GM21786 (cell line): ENCODE measurements at regions not wholly inside any gene's neighbourhood (a gene's known extent, or its start where the extent isn't known, plus 50 kb on each side); places are given as distances from the start of the nearest gene placed in this dataset.
A peak's percentile ranks its signal among the peaks of the same experiment; 100 is the strongest.
"Not testable (repeated sequence)": the region's sequence is repeated elsewhere in the genome, so short reads cannot be mapped to it uniquely, and the experiment has no call there.

ENCODE experiments used
- ATAC-seq: cut with Tn5 transposase; IDR thresholded peaks from one replicate; pipeline ENCODE4 v1.9.1; 2021; ENCODE audit not compliant: unreplicated experiment

GRCh38 chr14:101634202-101634849 lies 73.0 kb downstream of the DIO3 start:
- no peak for ATAC-seq

DNA sequence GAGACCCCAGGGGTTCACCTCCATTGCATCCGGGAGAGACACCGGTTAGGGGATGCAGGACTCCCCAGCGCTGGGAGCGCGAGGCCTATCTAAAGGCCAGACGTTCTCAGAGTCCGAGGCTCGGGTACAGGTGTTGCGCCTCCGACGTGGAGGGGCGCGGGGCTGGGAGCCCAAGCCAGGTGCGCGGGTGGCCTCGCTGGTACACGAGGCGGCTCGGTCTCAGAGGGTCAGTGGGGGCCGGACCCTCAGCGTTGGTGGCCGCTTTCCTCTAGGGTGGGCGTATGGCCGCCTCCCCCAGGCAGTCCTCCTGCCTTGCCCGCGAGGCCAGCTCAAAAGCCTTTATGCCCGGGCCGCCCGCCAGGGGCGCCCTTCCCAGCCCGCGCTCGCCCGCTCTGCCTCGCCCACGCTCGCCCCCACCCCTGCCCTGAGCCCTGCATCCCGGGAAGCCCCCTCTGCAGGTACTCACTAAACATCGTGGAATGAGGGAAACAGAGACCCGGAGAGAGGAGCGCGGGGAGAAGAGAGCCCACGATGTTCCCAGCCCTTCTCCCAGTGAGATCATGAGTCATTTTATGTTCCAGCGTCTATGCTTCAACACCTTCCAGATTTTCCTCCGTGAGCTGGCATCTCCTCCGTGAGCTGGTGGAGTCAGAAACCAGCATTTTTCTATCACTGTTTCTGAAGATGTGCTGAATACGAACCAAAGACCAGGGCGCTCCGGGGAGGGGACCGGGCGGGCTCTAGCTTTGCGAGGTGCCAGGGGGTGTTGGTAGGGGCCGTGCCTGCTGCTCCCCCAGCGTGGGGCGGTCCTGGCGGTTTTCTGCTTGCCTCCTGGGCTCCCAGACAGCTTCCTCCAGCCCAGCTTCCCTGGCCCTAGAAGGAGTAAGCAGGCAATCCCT lies 73.8 kb downstream of the DIO3 start:
- ATAC-seq, result no peak

DNA sequence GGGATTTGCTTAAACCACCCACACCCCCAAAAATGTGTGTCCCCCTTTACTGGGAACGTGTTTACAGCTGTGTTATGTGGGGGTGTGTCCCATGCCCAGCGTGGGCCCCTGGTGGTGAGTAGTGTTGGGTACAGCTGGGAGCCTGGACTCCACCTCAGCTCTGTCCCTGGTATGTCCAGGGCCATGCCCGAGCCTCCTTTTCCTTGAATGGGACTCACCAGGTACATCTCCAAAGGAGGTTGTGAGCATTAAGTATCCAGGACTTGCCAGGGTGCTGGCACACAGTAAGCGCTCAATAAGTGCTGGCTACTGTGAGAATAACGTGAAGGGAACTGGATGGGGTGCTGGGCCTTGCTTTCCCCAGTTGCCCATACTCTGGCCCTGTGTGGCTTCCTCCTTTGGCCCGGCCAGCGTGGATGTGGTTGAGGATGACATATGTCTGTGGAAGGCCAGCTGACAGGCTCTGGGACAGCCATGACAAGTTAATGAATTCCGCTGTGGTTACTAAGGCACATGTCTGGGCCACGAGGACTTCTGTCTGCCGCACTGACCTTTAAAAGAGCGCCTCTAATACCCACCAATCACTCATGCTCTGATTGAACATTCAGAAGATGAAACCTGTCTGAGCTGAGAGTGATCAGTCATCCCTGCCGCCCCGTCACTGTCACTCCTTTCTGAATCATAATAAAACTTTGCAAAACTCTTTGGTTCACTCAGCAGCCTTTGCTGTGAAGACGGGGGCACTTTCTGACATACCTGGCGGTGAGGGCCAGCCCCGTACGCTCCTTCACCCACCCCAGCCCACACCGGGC lies 74.7 kb downstream of the DIO3 start:
- peak; percentile 78 for ATAC-seq

DNA sequence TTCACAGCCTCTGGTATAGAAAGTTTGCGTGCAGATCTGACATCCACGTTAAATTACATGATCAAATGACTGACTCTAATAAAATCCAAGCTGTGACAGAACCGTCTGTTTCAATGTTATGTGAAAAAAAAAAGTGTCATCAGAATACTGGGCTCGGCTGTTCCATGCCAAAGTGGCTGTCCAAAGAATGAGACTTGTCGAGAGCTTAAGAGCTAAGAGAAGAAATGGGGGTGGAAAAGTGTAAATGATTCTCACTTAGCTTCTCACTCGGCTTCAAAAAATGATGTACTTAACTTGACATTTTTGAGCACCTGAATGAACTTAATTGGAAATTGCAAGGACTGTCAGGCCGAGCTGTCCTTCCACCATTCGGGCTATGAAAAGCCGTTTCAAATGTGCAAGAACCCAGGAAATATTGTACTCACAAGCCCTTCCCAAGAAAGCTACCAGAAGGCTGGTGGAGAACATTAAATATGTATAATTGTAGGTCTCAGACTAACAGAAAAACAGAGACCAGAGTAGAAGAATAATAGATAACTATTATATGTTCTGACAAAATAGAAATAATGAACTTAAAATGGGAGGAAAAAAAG lies 78.0 kb downstream of the DIO3 start:
- no peak for ATAC-seq

DNA sequence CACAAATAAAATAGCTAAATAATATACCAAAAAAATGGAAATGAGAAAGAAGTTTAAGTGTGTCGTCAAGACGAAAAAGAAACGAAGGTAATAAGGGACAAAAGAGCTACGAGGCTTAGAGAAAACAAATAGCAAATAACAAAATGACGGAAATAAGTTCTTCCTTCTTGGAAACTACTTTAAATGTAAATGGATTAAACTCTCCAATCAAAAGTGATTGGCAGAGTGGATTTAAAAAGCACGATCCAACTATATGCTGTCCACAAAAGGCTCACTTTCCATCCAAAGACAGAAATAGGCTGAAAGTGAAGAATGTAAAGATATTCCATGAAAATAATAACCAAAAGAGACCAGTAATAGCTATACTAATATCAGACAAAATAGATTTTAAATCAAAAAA lies 82.4 kb downstream of the DIO3 start:
- ATAC-seq, result no peak

- no peak for ATAC-seq
Measured at GRCh38 chr14:101654051-101654450, 92.8 kb downstream of the DIO3 start.

- no peak for ATAC-seq
Measured at GRCh38 chr14:101657372-101657771, 96.1 kb downstream of the DIO3 start.

DNA sequence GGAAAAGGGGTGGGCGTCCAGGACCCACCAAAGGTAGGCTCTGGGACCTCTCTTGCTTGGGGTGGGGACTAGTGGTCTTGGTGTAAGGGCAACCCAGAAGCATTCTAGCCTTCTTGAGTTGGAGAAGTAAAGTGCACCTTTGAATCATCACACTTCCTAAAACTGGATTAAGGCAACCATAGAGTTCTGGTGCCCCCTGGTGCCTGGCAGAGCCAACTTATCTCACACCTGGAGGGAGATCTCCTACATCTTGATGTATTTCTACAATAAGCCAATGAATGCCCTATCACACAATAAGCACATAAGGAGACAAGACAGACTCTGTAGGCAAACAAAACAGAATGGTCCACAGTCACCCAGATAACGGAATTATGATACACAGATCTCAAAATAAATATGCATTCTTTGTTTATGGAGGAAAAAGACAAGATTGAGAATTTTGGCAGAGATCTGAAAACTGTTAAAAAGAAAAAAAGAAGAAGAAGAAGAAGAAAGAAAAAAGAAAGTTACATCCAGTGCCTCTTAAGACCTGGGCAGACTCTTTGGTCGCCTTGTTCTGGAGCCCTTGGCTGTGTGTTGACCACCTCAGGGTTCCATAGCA lies 95.9 kb upstream of the PPP2R5C start:
- ATAC-seq, result no peak

DNA sequence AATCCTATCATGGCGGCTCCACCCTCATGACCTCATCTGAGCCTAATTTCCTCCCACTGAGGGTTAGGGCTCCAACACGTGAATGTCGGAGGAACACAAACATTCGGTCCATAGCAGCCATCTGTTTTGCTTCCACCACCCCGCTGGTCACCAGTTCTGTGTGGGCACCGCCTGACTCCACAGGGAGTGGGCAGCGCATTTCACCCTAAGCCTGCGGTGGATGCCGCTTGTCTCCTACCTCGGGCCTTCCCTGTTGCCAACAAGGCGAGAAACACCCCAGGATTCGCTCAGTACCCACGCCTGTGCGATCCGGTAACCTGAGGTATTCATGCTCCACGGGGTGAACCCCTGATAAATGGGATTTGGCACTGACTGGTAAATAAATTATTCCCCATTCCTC lies 95.2 kb upstream of the PPP2R5C start:
- no peak for ATAC-seq

- no peak for ATAC-seq
Measured at GRCh38 chr14:101669629-101670028, 91.9 kb upstream of the PPP2R5C start.

DNA sequence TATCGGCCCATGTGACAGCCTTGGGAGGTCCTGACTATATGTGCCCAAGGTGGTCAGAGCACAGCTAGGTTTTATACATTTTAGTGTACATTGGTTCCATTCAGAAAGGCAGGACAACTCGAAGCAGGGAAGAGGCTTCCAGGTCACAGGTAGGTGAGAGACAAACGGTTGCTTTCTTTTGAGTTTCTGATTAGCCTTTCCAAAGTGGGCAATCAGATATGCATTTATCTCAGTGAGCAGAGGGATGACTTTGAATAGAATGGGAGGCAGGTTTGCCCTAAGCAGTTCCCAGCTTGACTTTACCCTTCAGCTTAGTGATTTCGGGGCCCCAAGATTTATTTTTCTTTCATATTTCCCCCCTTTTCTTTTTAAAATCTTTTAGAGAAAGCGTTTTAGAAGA lies 87.6 kb upstream of the PPP2R5C start:
- no peak for ATAC-seq

GRCh38 chr14:101675835-101676234 lies 85.7 kb upstream of the PPP2R5C start:
- ATAC-seq, result not testable (repeated sequence)

DNA sequence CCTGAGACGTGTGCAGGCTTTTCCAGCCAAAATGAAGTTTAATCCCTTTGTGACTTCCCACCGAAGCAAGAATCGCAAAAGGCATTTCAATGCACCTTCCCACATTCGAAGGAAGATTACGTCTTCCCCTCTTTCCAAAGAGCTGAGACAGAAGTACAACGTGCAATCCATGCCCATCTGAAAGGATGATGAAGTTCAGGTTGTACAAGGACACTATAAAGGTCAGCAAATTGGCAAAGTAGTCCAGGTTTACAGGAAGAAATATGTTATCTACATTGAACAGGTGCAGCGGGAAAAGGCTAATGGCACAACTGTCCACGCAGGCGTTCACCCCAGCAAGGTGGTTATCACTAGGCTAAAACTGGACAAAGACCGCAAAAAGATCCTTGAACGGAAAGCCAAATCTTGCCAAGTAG lies 83.6 kb upstream of the PPP2R5C start:
- ATAC-seq, result not testable (repeated sequence)

DNA sequence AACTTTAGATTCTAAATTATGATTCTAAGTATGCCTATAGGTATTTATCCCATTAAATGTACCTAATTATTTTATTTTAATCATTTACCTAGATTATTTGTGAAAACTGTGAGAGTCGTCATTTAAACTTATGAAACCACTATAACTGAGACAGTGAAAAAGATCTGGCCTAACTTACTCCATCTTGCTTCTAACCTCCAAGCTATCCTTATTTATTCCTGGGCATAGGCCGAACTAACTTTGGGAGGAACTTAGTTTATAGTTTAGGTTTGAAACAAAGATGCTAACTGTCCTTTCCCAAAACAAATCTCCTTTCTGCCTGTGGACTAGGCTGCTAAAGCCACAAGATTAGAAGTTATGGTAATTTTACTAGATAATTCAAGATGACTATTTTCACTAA lies 79.7 kb upstream of the PPP2R5C start:
- no peak for ATAC-seq

DNA sequence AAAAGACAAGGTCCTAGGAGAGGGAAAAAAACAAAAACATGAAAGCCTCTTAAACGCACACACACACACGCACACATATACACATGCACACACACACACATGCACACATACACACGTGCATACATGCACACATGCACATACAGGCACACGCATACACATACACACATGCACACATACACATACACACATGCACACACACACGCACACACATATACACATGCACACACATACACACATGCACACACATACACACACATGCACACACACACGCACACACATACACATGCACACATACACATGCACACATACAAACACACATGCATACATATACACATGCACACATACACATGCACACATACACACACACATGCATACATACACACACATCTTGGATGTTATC lies 78.1 kb upstream of the PPP2R5C start:
- ATAC-seq, result no peak

GRCh38 chr14:101687756-101688546 lies 73.6 kb upstream of the PPP2R5C start:
- no peak for ATAC-seq

GRCh38 chr14:101689039-101689501 lies 72.4 kb upstream of the PPP2R5C start:
- ATAC-seq, result no peak

DNA sequence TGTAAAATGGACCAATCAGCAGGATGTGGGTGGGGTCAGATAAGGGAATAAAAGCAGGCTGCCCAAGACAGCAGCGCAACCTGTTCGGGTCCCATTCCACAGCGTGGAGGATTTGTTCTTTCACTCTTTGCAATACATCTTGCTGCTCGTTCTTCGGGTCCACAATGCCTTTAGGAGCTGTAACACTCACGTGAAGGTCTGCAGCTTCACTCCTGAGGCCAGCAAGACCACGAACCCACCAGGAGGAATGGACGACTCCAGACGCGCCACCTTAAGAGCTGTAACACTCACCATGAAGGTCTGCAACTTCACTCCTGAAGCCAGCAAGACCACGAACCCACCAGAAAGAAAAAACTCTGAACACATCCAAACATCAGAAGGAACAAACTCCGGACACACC lies 71.5 kb upstream of the PPP2R5C start:
- ATAC-seq, result not testable (repeated sequence)

DNA sequence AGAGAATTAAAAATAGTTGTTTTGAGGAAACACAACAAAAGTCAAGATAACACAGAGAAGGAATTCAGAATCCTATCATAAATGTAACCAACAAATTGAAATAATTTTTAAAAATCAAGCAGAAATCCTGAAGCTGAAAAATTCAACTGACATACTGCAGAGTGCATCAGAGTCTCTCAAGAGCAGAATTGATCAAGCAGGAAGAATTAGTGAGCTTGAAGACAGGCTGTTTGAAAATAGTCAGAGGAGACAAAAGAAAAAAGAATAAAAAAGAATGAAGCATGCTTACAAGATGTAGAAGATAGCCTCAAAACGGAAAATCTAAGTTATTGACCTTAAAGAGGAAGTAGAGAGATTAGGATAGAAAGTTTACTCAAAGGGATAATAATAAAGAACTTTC lies 65.8 kb upstream of the PPP2R5C start:
- no peak for ATAC-seq

- ATAC-seq, result no peak
Measured at GRCh38 chr14:101704140-101704539, 57.4 kb upstream of the PPP2R5C start.
